HG03280 (cell line): ENCODE measurements at regions not wholly inside any gene's neighbourhood (a gene's known extent, or its start where the extent isn't known, plus 50 kb on each side); places are given as distances from the start of the nearest gene placed in this dataset.

Experiments
- ATAC-seq: cut with Tn5 transposase; IDR thresholded peaks from one replicate; pipeline ENCODE4 v1.9.1; 2021; ENCODE audit warnings: mild to moderate bottlenecking, moderate library complexity; ENCODE audit not compliant: unreplicated experiment

- no peak for ATAC-seq
Observed at GRCh38 chrX:42944381-42944998, 166.5 kb upstream of the PPP1R2C start.

GRCh38 chrX:42946544-42947194 lies 168.7 kb upstream of the PPP1R2C start:
- no peak for ATAC-seq

GRCh38 chrX:42948723-42949657 lies 171.0 kb upstream of the PPP1R2C start:
- ATAC-seq, result no peak

GRCh38 chrX:42951747-42952146 lies 173.8 kb upstream of the PPP1R2C start:
- ATAC-seq, result no peak

GRCh38 chrX:42952621-42953020 lies 174.7 kb upstream of the PPP1R2C start:
- no peak for ATAC-seq

GRCh38 chrX:42954880-42955279 lies 176.9 kb upstream of the PPP1R2C start:
- ATAC-seq, result no peak

GRCh38 chrX:42955349-42955748 lies 177.4 kb upstream of the PPP1R2C start:
- peak; percentile 86 for ATAC-seq

GRCh38 chrX:42967681-42968300 lies 189.8 kb upstream of the PPP1R2C start:
- ATAC-seq, result no peak

GRCh38 chrX:42973321-42973720 lies 195.4 kb upstream of the PPP1R2C start:
- no peak for ATAC-seq

GRCh38 chrX:42975906-42976305 lies 197.9 kb upstream of the PPP1R2C start:
- no peak for ATAC-seq

- no peak for ATAC-seq
Observed at GRCh38 chrX:42976746-42977366, 198.9 kb upstream of the PPP1R2C start.

GRCh38 chrX:42978655-42979379 lies 200.9 kb upstream of the PPP1R2C start:
- no peak for ATAC-seq

- no peak for ATAC-seq
Observed at GRCh38 chrX:42988700-42989099, 210.7 kb upstream of the PPP1R2C start.

GRCh38 chrX:42992199-42992943 lies 214.4 kb upstream of the PPP1R2C start:
- ATAC-seq, result no peak

- no peak for ATAC-seq
Observed at GRCh38 chrX:42996861-42997260, 218.9 kb upstream of the PPP1R2C start.

- no peak for ATAC-seq
Observed at GRCh38 chrX:43000121-43000520, 222.2 kb upstream of the PPP1R2C start.

- ATAC-seq, result peak; percentile 83
Observed at GRCh38 chrX:43002526-43003203, 224.7 kb upstream of the PPP1R2C start.

- peak; percentile 30 for ATAC-seq
Observed at GRCh38 chrX:43003204-43003565, 225.2 kb upstream of the PPP1R2C start.

GRCh38 chrX:43003939-43004338 lies 226.0 kb upstream of the PPP1R2C start:
- no peak for ATAC-seq
